GM12874 (cell line): ENCODE measurements at regions not wholly inside any gene's neighbourhood (a gene's known extent, or its start where the extent isn't known, plus 50 kb on each side); places are given as distances from the start of the nearest gene placed in this dataset.

Experiments
- CTCF ChIP-seq: IDR thresholded peaks from 2 replicates; pipeline ENCODE4 v1.5.1; 2011; ENCODE audit warnings: low read depth, mild to moderate bottlenecking, control low read depth, low read length, moderate library complexity; ENCODE audit not compliant: insufficient read depth

DNA sequence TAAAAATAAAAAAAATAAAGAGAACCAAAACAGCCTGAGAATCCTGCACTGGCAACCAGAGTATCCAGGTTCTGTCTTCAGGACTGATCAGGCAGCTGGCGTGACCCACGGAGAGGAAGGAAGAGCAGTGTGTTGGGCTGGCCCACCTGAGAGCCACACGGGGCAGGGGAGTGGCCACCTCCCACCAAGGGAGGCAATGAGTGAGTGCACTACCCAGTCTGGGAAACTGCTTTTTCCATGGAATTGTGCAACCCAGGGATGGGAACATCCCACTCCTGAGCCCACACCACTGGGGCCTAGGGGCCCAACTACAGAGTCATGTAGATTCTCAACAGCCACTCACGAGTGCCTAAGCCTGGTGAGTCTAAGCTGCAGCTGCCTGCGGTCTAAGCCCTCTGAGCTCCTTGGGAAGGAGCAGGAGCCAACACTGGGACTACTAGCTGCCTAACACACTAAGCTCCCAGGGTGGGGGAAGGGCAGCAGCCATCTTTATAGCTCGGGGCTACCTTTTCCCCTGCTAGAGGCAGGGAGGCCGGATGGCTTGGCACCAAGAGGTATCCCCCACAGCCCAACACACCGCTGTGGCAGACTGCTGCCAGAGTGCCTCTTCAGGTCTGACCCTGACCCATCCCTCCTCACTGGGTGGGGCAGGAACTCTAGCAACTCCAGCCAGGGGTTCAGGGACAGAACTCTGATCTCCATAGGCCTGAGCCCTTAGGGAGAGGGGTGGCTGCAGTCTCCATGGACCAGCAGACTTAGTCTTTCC, 610.9 kb downstream of the RERGL start:
- TF ChIP-seq CTCF, result no peak

- no peak for TF ChIP-seq CTCF
Observed at GRCh38 chr12:17470460-17470859, 619.5 kb downstream of the RERGL start.

DNA sequence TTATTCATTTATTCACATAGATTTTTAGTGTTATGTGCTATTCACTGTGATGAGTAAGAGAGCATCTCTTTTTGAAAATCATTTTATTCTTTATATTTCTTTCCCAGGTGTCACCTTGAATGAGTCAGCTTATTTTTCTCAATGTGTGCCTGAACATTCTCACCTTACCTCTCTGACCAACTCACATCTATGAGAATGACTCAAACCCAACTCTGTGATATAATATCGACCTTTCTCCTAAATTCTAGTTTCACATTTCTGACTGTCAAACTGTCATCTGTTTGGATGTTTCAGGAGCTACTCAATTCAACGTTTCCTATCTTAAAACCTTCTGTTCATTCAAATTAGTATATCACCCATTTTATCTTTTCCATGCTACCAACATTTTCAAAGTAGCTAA, 630.8 kb downstream of the RERGL start:
- no peak for TF ChIP-seq CTCF

DNA sequence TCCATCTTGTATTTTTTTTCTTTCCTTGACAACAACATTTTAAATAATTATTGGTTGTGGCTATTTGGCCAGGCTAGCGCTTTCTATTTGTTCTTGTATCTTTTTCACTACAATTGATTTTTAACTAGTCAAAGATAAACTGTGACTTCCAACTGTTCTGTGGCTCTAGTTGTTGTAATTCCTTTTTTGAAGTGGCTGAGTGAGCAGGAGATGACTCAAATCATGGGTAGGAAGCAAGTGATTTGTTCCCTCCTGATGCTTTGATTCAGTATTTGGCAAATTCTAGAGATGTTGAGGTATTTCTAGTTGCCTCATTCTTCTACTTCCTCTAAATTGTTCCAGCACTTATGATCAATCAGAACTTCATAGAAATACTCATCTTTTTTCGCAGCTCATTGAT, 633.5 kb downstream of the RERGL start:
- no peak for TF ChIP-seq CTCF

DNA sequence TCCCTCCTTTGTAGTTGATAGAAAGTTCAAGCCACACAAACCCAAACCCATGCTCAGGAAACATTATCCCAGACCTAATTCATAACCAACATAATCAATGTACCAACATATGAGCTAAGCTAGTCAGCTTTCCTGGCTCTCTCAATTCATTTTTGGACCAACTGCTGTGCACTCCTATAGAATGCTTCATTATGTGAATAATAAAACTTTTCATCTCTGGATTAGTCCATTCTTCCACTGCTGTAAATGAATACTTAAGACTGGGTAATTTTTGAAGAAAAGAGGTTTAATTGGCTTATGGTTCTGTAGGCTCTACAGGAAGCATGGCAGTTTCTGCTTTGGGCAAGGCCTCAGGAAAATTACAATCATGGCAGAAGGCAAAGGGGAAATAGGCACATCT, 651.9 kb downstream of the RERGL start:
- TF ChIP-seq CTCF, result no peak

- no peak for TF ChIP-seq CTCF
Observed at GRCh38 chr12:17416748-17417147, 673.2 kb downstream of the RERGL start.

- no peak for TF ChIP-seq CTCF
Observed at GRCh38 chr12:17414596-17414995, 675.4 kb downstream of the RERGL start.
